ENCODE measurements at regions not wholly inside any gene's neighbourhood (a gene's known extent, or its start where the extent isn't known, plus 50 kb on each side); places are given as distances from the start of the nearest gene placed in this dataset.

GRCh38 chr10:21463436-21463835, 62.0 kb downstream of the SKIDA1 start:
- H3K27ac ChIP-seq: no peak overlapping the region
- no peak for DNase-seq (ENCODE audit: low spot score in 2 of 2)
- H3K4me1 ChIP-seq: no peaks in the 10 kb centered on the region
- H3K4me3 ChIP-seq: no peak overlapping the region
- TF ChIP-seq CTCF (IDR thresholded peaks at IDR 0.05) (no peak), POLR2A (IDR thresholded peaks at IDR 0.05) (no peak)
- no peaks in the 10 kb centered on the region for H3K27me3 ChIP-seq
- H3K9me3 ChIP-seq: no peaks in the 10 kb centered on the region
- intact Hi-C loops (cut with DNase I; ENCODE audit: low total_unique reads): no loop called here
- H3K36me3 ChIP-seq: no peaks in the 10 kb centered on the region

GRCh38 chr10:21458126-21458871, 67.2 kb downstream of the SKIDA1 start:
- Histone ChIP-seq H3K36me3 (no peaks in the 10 kb centered on the region), H3K27me3 (no peaks in the 10 kb centered on the region), H3K9me3 (no peaks in the 10 kb centered on the region), H3K27ac (no peak overlapping the region), H3K4me3 (no peak overlapping the region), H3K4me1 (no peaks in the 10 kb centered on the region)
- TF ChIP-seq POLR2A (IDR thresholded peaks at IDR 0.05): no peak
- TF ChIP-seq POLR2AphosphoS5 (IDR thresholded peaks at IDR 0.05): no peak
- no peak for TF ChIP-seq CTCF (IDR thresholded peaks at IDR 0.05)
- intact Hi-C loops (cut with DNase I; ENCODE audit: low total_unique reads): no loop called here
- no peak for DNase-seq (ENCODE audit: low spot score in 2 of 2)

- H3K4me3 ChIP-seq: no peak overlapping the region
- H3K27me3 ChIP-seq: no peaks in the 10 kb centered on the region
- no peak for DNase-seq (ENCODE audit: low spot score in 2 of 2)
- TF ChIP-seq CTCF (IDR thresholded peaks at IDR 0.05) (no peak), POLR2AphosphoS5 (IDR thresholded peaks at IDR 0.05) (no peak), POLR2A (IDR thresholded peaks at IDR 0.05) (no peak)
- H3K36me3 ChIP-seq: no peaks in the 10 kb centered on the region
- H3K9me3 ChIP-seq: no peaks in the 10 kb centered on the region
- no peaks in the 10 kb centered on the region for H3K4me1 ChIP-seq
- intact Hi-C loops (cut with DNase I; ENCODE audit: low total_unique reads): no loop called here
- H3K27ac ChIP-seq: no peak overlapping the region
These were observed 69.3 kb downstream of the SKIDA1 start for GRCh38 chr10:21456160-21456559.

- Histone ChIP-seq H3K4me3 (no peak overlapping the region), H3K4me1 (no peaks in the 10 kb centered on the region), H3K27ac (no peak overlapping the region), H3K36me3 (no peaks in the 10 kb centered on the region), H3K27me3 (no peaks in the 10 kb centered on the region), H3K9me3 (peaks cover 4 to 5% of the 10 kb centered on the region in 2 donors)
- no peak for DNase-seq (ENCODE audit: low spot score in 2 of 2)
- intact Hi-C loops (cut with DNase I; ENCODE audit: low total_unique reads): no loop called here
- no peak for TF ChIP-seq CTCF (IDR thresholded peaks at IDR 0.05)
- no peak for TF ChIP-seq POLR2AphosphoS5 (IDR thresholded peaks at IDR 0.05)
- no peak for TF ChIP-seq POLR2A (IDR thresholded peaks at IDR 0.05)
These were observed 73.3 kb downstream of the SKIDA1 start for GRCh38 chr10:21452203-21452602.

- H3K27me3 ChIP-seq: no peaks in the 10 kb centered on the region
- H3K4me1 ChIP-seq: no peaks in the 10 kb centered on the region
- no peak for TF ChIP-seq POLR2A (IDR thresholded peaks at IDR 0.05)
- TF ChIP-seq POLR2AphosphoS5 (IDR thresholded peaks at IDR 0.05): no peak
- no peak for TF ChIP-seq CTCF (IDR thresholded peaks at IDR 0.05)
- peaks cover 4 to 5% of the 10 kb centered on the region in 2 donors for H3K9me3 ChIP-seq
- DNase-seq (ENCODE audit: low spot score in 2 of 2): no peak
- no peak overlapping the region for H3K4me3 ChIP-seq
- H3K27ac ChIP-seq: no peak overlapping the region
- intact Hi-C loops (cut with DNase I; ENCODE audit: low total_unique reads): no loop called here
- no peaks in the 10 kb centered on the region for H3K36me3 ChIP-seq
These were observed 76.1 kb downstream of the SKIDA1 start for GRCh38 chr10:21449288-21449966.

Data from breast epithelium (tissue), 4 donors.